Neural progenitor cell (in vitro differentiated cells): ENCODE measurements at regions not wholly inside any gene's neighbourhood (a gene's known extent, or its start where the extent isn't known, plus 50 kb on each side); places are given as distances from the start of the nearest gene placed in this dataset.

Experiments used
- DNase-seq: peaks from one replicate; pipeline ENCODE4 v3.0.0-alpha.2; 2016; ENCODE audit warnings: low spot score
- H2AFZ ChIP-seq: fragments of 200-600 bp; sonication (generic); replicated peaks from 2 replicates; pipeline ENCODE4 v1.6.1; 2016; ENCODE audit warnings: antibody characterized with exemption
- H3F3A ChIP-seq: fragments of 200-600 bp; sonication (generic); 2 replicates; pipeline ENCODE4 v1.6.1; 2016; ENCODE audit warnings: antibody characterized with exemption, low read depth
- H3K27ac ChIP-seq: fragments of 200-600 bp; sonication (generic); 2 replicates; pipeline ENCODE4 v1.5.1; 2016; ENCODE audit warnings: mild to moderate bottlenecking
- H3K27me3 ChIP-seq: fragments of 200-600 bp; sonication (generic); 2 replicates; pipeline ENCODE4 v1.6.1; 2016; ENCODE audit warnings: mild to moderate bottlenecking, moderate library complexity
- H3K36me3 ChIP-seq: fragments of 200-600 bp; sonication (generic); 2 replicates; pipeline ENCODE4 v1.5.1; 2016
- H3K4me1 ChIP-seq: fragments of 200-600 bp; sonication (generic); 2 replicates; pipeline ENCODE4 v1.6.1; 2016; ENCODE audit warnings: mixed run types
- H3K4me2 ChIP-seq: fragments of 200-600 bp; sonication (generic); 2 replicates; pipeline ENCODE4 v1.6.1; 2016
- H3K4me3 ChIP-seq: fragments of 200-600 bp; sonication (generic); 2 replicates; pipeline ENCODE4 v1.5.1; 2016
- H3K79me2 ChIP-seq: fragments of 200-600 bp; sonication (generic); 2 replicates; pipeline ENCODE4 v1.6.1; 2016; ENCODE audit warnings: low read depth
- H3K9ac ChIP-seq: fragments of 200-600 bp; sonication (generic); 2 replicates; pipeline ENCODE4 v1.6.1; 2016
- H3K9me3 ChIP-seq: fragments of 200-600 bp; sonication (generic); 2 replicates; pipeline ENCODE4 v1.5.1; 2016; ENCODE audit warnings: low read depth
- H4K20me1 ChIP-seq: fragments of 200-600 bp; sonication (generic); 2 replicates; pipeline ENCODE4 v1.6.1; 2016; ENCODE audit warnings: low read depth
- H3K27ac Mint-ChIP-seq: 3 replicates; pipeline ENCODE4 v1.8.0; 2021; ENCODE audit warnings: mixed read lengths
- H3K27me3 Mint-ChIP-seq: 2 replicates; pipeline ENCODE4 v1.8.0; 2022; ENCODE audit warnings: low read depth, mild to moderate bottlenecking, inconsistent platforms, moderate library complexity, mixed read lengths; ENCODE audit not compliant: insufficient read depth
- H3K36me3 Mint-ChIP-seq: 3 replicates; pipeline ENCODE4 v1.8.0; 2021; ENCODE audit warnings: mixed read lengths
- H3K4me1 Mint-ChIP-seq: 3 replicates; pipeline ENCODE4 v1.8.0; 2021; ENCODE audit warnings: mixed read lengths
- H3K4me3 Mint-ChIP-seq: 3 replicates; pipeline ENCODE4 v1.8.0; 2021; ENCODE audit warnings: mild to moderate bottlenecking, moderate library complexity, mixed read lengths
- H3K9me3 Mint-ChIP-seq: 3 replicates; pipeline ENCODE4 v1.8.0; 2020; ENCODE audit warnings: mixed read lengths
- EZH2 ChIP-seq: fragments of 200-600 bp; sonication (generic); IDR thresholded peaks from 2 replicates; pipeline ENCODE4 v1.6.1; 2017; ENCODE audit warnings: antibody characterized with exemption, mild to moderate bottlenecking, moderate library complexity
- EZH2phosphoT487 ChIP-seq: fragments of 200-600 bp; sonication (generic); IDR thresholded peaks from 2 replicates; pipeline ENCODE4 v1.6.1; 2017; ENCODE audit warnings: antibody characterized with exemption
- TF ChIP-seq, protein P1 (sequence below): fragments of 200-600 bp; sonication (generic); IDR thresholded peaks from 2 replicates; pipeline ENCODE4 v1.5.1; 2017; ENCODE audit warnings: antibody characterized with exemption, mild to moderate bottlenecking

DNA sequence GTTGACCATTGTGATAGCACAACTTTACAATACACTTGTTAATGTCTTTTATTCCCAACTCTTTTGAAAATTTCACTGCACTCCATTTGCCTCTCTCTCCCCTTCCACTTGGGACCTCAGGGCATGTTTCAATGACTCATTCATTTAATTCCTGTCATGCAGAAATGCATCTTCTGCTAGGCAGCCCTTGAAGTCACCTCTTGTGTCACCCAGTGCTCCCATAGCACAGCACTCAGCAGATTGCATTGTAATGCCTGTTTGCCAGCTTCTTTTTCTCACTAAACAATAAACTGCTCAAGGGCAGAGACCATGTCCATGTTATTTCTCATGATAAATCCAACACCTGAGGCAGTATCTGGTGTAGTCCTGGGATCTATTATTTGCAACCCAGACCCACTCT is 85.9 kb upstream of the ACSL3 start:
- no peak for TF ChIP-seq EZH2phosphoT487
- no peak for TF ChIP-seq EZH2
- TF ChIP-seq, protein P1, sequence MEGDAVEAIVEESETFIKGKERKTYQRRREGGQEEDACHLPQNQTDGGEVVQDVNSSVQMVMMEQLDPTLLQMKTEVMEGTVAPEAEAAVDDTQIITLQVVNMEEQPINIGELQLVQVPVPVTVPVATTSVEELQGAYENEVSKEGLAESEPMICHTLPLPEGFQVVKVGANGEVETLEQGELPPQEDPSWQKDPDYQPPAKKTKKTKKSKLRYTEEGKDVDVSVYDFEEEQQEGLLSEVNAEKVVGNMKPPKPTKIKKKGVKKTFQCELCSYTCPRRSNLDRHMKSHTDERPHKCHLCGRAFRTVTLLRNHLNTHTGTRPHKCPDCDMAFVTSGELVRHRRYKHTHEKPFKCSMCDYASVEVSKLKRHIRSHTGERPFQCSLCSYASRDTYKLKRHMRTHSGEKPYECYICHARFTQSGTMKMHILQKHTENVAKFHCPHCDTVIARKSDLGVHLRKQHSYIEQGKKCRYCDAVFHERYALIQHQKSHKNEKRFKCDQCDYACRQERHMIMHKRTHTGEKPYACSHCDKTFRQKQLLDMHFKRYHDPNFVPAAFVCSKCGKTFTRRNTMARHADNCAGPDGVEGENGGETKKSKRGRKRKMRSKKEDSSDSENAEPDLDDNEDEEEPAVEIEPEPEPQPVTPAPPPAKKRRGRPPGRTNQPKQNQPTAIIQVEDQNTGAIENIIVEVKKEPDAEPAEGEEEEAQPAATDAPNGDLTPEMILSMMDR: no peak

DNA sequence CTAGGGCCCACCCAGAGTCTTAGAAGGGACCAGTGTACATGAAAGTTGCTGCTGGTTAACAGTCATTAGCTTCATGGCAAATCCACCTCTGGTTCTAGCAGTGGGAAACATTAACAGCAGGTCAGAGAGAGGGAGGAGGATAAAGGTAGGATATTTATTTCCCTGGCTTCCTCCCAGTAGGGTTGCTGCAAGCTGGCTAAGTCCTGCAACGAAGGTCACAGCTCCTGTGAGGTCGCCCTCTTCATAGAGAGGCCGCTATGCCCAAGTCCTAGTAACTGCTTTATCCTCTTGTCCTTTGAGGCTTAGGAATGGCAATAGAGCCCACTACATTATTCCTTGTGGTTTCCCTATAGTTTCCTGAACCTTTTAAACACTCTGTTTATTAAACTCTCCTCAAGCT is 84.0 kb upstream of the ACSL3 start:
- Histone ChIP-seq H3K4me1 (no peaks in the 10 kb centered on the region), H3K4me2 (no peak overlapping the region), H3K79me2 (no peaks in the 10 kb centered on the region), H3F3A (no peaks in the 10 kb centered on the region), H3K27me3 (no peaks in the 10 kb centered on the region), H3K9ac (no peak overlapping the region), H3K4me3 (no peak overlapping the region), H4K20me1 (no peaks in the 10 kb centered on the region), H2AFZ (no peak overlapping the region), H3K9me3 (no peaks in the 10 kb centered on the region), H3K36me3 (no peaks in the 10 kb centered on the region), H3K27ac (no peak overlapping the region)
- Mint-ChIP-seq H3K27ac (no peak overlapping the region), H3K9me3 (no peaks in the 10 kb centered on the region), H3K4me1 (peaks cover 12% of the 10 kb centered on the region), H3K4me3 (no peak overlapping the region), H3K36me3 (no peaks in the 10 kb centered on the region), H3K27me3 (peaks cover 10% of the 10 kb centered on the region)
- no peak for DNase-seq
- TF ChIP-seq EZH2phosphoT487 (no peak), EZH2 (no peak)
- TF ChIP-seq, protein P1: no peak

More for the DNA sequence above, 85.9 kb upstream of the ACSL3 start:
- Histone ChIP-seq H2AFZ (no peak overlapping the region), H3K27ac (no peak overlapping the region), H3K4me3 (no peak overlapping the region), H3K27me3 (no peaks in the 10 kb centered on the region), H4K20me1 (no peaks in the 10 kb centered on the region), H3K9ac (no peak overlapping the region), H3K79me2 (no peaks in the 10 kb centered on the region), H3F3A (no peaks in the 10 kb centered on the region), H3K36me3 (no peaks in the 10 kb centered on the region), H3K9me3 (no peaks in the 10 kb centered on the region), H3K4me1 (no peaks in the 10 kb centered on the region), H3K4me2 (no peak overlapping the region)
- DNase-seq: no peak
- Mint-ChIP-seq H3K4me3 (no peak overlapping the region), H3K9me3 (peaks cover 3% of the 10 kb centered on the region), H3K4me1 (peaks cover 12% of the 10 kb centered on the region), H3K27ac (no peak overlapping the region), H3K36me3 (no peaks in the 10 kb centered on the region), H3K27me3 (peaks cover 10% of the 10 kb centered on the region)

DNA sequence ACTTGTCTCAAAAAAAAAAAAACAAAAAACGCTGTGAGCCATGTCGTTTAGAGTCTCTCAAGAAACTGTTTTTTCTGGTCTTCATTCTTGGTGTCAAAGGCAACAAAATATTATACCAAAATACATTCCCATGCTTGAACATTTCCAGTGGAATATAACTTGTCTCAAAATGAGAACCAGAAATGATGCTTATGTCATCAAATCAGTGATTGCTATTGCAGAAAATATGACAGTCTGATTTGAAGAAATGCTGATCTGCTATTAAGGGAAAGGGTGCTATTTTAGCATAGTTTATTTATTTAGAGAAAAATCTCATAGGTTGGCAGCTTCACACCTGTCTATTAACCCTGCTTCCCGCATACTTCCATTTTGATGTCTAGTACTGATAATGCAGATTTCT is 82.4 kb upstream of the ACSL3 start:
- Histone ChIP-seq H3K79me2 (no peaks in the 10 kb centered on the region), H3K9me3 (no peaks in the 10 kb centered on the region), H3K9ac (no peak overlapping the region), H3K27me3 (no peaks in the 10 kb centered on the region), H3K36me3 (no peaks in the 10 kb centered on the region), H3F3A (no peaks in the 10 kb centered on the region), H3K4me1 (no peaks in the 10 kb centered on the region), H3K27ac (no peak overlapping the region), H3K4me2 (no peak overlapping the region), H3K4me3 (no peak overlapping the region), H4K20me1 (no peaks in the 10 kb centered on the region), H2AFZ (no peak overlapping the region)
- H3K9me3 Mint-ChIP-seq: no peaks in the 10 kb centered on the region
- no peaks in the 10 kb centered on the region for H3K36me3 Mint-ChIP-seq
- no peak overlapping the region for H3K4me3 Mint-ChIP-seq
- peaks cover 12% of the 10 kb centered on the region for H3K4me1 Mint-ChIP-seq
- TF ChIP-seq EZH2 (no peak), EZH2phosphoT487 (no peak)
- TF ChIP-seq, protein P1: no peak
- no peak for DNase-seq
- peaks cover 9% of the 10 kb centered on the region for H3K27me3 Mint-ChIP-seq
- no peak overlapping the region for H3K27ac Mint-ChIP-seq
